ENCODE measurements at regions not wholly inside any gene's neighbourhood (a gene's known extent, or its start where the extent isn't known, plus 50 kb on each side); places are given as distances from the start of the nearest gene placed in this dataset.

GRCh38 chr11:59008947-59009346 lies 69.7 kb downstream of the GLYATL1 start:
- CTCF ChIA-PET = interaction anchor here (1.2 kb wide), 1 partner anchor 43 kb away, joined by 4 read pairs; no protein-coding TSS in a partner anchor
- peaks cover 52% of the 10 kb centered on the region for H3K4me1 Mint-ChIP-seq
- H3K27ac Mint-ChIP-seq = no peak overlapping the region
- DNase-seq = no peak
- POLR2A ChIA-PET = no interaction called here
- H3K36me3 Mint-ChIP-seq (ENCODE audit: low read depth) = peaks cover 17% of the 10 kb centered on the region
- no peaks in the 10 kb centered on the region for H3K27me3 Mint-ChIP-seq
- no peak for ATAC-seq (ENCODE audit: low read depth)
- TF ChIP-seq CTCF (IDR thresholded peaks at IDR 0.05) = no peak
- no peaks in the 10 kb centered on the region for H3K9me3 Mint-ChIP-seq
- no peak overlapping the region for H3K4me3 Mint-ChIP-seq
- intact Hi-C loops (cut with micrococcal nuclease) = loop anchor here (10.0 kb wide), 1 partner anchor 46 kb away; no protein-coding TSS in a partner anchor

GRCh38 chr11:59009661-59010060 lies 70.4 kb downstream of the GLYATL1 start:
- H3K27ac Mint-ChIP-seq = peak overlapping the region; percentile 68
- no peak for TF ChIP-seq CTCF (IDR thresholded peaks at IDR 0.05)
- H3K9me3 Mint-ChIP-seq = no peaks in the 10 kb centered on the region
- no peaks in the 10 kb centered on the region for H3K27me3 Mint-ChIP-seq
- peak; percentile 79 for ATAC-seq (ENCODE audit: low read depth)
- ChIA-PET POLR2A (no interaction called here), CTCF (interaction anchor here (1.1 to 1.2 kb wide), 2 partner anchors 42 to 49 kb away, joined by 4 to 5 read pairs; no protein-coding TSS in a partner anchor)
- intact Hi-C loops (cut with micrococcal nuclease) = loop anchor here (10.0 kb wide), 1 partner anchor 45 kb away; no protein-coding TSS in a partner anchor
- peaks cover 21% of the 10 kb centered on the region for H3K36me3 Mint-ChIP-seq (ENCODE audit: low read depth)
- peak overlapping the region; percentile 6 for H3K4me3 Mint-ChIP-seq
- no peak for DNase-seq
- H3K4me1 Mint-ChIP-seq = peaks cover 52% of the 10 kb centered on the region

GRCh38 chr11:59010708-59011107 lies 71.4 kb downstream of the GLYATL1 start:
- no peak overlapping the region for H3K4me3 Mint-ChIP-seq
- H3K9me3 Mint-ChIP-seq = no peaks in the 10 kb centered on the region
- peaks cover 52% of the 10 kb centered on the region for H3K4me1 Mint-ChIP-seq
- ChIA-PET POLR2A (no interaction called here), CTCF (interaction anchor here (0.8 to 1.1 kb wide), 2 partner anchors 48 to 58 kb away, joined by 3 to 5 read pairs; no protein-coding TSS in a partner anchor)
- DNase-seq (no peak), ATAC-seq (ENCODE audit: low read depth) (no peak)
- H3K27me3 Mint-ChIP-seq = no peaks in the 10 kb centered on the region
- H3K36me3 Mint-ChIP-seq (ENCODE audit: low read depth) = peaks cover 27% of the 10 kb centered on the region
- no peak for TF ChIP-seq CTCF (IDR thresholded peaks at IDR 0.05)
- intact Hi-C loops (cut with micrococcal nuclease) = no loop called here
- peak overlapping the region; percentile 25 for H3K27ac Mint-ChIP-seq

- TF ChIP-seq CTCF (IDR thresholded peaks at IDR 0.05) = no peak
- ChIA-PET POLR2A (no interaction called here), CTCF (interaction anchor here (0.8 kb wide), 1 partner anchor 146 kb away, joined by 3 read pairs; no protein-coding TSS in a partner anchor)
- ATAC-seq (ENCODE audit: low read depth) (peak; percentile 47), DNase-seq (no peak)
- Mint-ChIP-seq H3K4me1 (peaks cover 52% of the 10 kb centered on the region), H3K27ac (peak overlapping the region; percentile 69), H3K27me3 (no peaks in the 10 kb centered on the region), H3K9me3 (no peaks in the 10 kb centered on the region), H3K36me3 (ENCODE audit: low read depth) (peaks cover 31% of the 10 kb centered on the region), H3K4me3 (peak overlapping the region; percentile 11)
- intact Hi-C loops (cut with micrococcal nuclease) = no loop called here
Observed at GRCh38 chr11:59011655-59012397, 72.5 kb downstream of the GLYATL1 start.

GRCh38 chr11:59012398-59013265 lies 73.3 kb downstream of the GLYATL1 start:
- H3K27ac Mint-ChIP-seq = no peak overlapping the region
- intact Hi-C loops (cut with micrococcal nuclease) = no loop called here
- DNase-seq = no peak
- ChIA-PET POLR2A (no interaction called here), CTCF (interaction anchor here (0.8 kb wide), 1 partner anchor 145 kb away, joined by 3 read pairs; no protein-coding TSS in a partner anchor)
- no peak for TF ChIP-seq CTCF (IDR thresholded peaks at IDR 0.05)
- H3K36me3 Mint-ChIP-seq (ENCODE audit: low read depth) = peaks cover 34% of the 10 kb centered on the region
- ATAC-seq (ENCODE audit: low read depth) = no peak
- no peaks in the 10 kb centered on the region for H3K27me3 Mint-ChIP-seq
- no peak overlapping the region for H3K4me3 Mint-ChIP-seq
- H3K4me1 Mint-ChIP-seq = peaks cover 52% of the 10 kb centered on the region
- H3K9me3 Mint-ChIP-seq = no peaks in the 10 kb centered on the region
